GM19438 (cell line): ENCODE measurements at regions not wholly inside any gene's neighbourhood (a gene's known extent, or its start where the extent isn't known, plus 50 kb on each side); places are given as distances from the start of the nearest gene placed in this dataset.
"Not testable (repeated sequence)": the region's sequence is repeated elsewhere in the genome, so short reads cannot be mapped to it uniquely, and the experiment has no call there.

Source experiments
- ATAC-seq: cut with Tn5 transposase; IDR thresholded peaks from one replicate; pipeline ENCODE4 v1.9.1; 2021; ENCODE audit warnings: low read depth; ENCODE audit not compliant: unreplicated experiment

DNA sequence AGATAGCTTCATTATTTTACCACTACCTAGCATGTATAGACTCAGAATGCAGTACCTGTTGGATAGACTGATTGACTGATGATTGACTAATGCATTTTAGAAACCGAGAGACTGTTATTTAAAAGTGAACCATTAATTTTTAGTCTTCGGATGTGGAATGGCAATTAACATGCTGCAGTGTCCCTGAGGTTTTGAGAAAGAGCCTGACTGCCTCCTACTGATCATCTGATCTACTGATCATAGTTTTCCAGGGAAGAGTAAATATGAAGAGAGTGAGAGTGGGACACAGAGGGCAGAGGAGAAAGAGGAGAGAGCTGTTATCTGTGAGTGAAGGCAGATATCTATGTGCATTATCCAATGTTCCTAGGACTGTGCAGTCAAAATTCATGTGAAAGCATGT is 764.7 kb downstream of the TRIML1 start:
- no peak for ATAC-seq

- no peak for ATAC-seq
Measured at GRCh38 chr4:188904617-188905016, 765.4 kb downstream of the TRIML1 start.

- no peak for ATAC-seq
Measured at GRCh38 chr4:188905248-188905647, 766.0 kb downstream of the TRIML1 start.

- ATAC-seq, result no peak
Measured at GRCh38 chr4:188911199-188911598, 772.0 kb downstream of the TRIML1 start.

GRCh38 chr4:188911707-188912106 is 772.5 kb downstream of the TRIML1 start:
- no peak for ATAC-seq

DNA sequence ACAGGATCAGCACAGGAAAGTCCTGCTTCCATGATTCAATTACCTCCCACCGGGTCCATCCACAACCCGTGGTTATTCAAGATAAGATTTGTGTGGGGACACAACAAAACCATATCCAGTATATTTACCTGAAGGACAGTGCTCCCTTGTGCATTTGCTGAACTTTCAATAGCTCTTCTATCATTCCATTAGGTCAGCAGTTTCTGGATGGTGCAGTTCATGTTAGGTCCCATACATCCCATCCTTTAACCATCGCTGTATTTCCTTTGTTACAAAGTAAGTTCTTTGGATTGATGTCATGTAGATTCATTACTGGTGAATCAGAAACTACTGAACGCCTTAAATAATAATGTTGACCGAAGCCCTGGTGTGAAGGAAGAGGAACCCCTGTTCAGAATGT is 775.9 kb downstream of the TRIML1 start:
- ATAC-seq, result no peak

- ATAC-seq, result no peak
Measured at GRCh38 chr4:188918787-188919186, 779.5 kb downstream of the TRIML1 start.

- ATAC-seq, result no peak
Measured at GRCh38 chr4:188930822-188931221, 791.6 kb downstream of the TRIML1 start.

GRCh38 chr4:188934320-188934962 is 795.2 kb downstream of the TRIML1 start:
- ATAC-seq, result no peak

DNA sequence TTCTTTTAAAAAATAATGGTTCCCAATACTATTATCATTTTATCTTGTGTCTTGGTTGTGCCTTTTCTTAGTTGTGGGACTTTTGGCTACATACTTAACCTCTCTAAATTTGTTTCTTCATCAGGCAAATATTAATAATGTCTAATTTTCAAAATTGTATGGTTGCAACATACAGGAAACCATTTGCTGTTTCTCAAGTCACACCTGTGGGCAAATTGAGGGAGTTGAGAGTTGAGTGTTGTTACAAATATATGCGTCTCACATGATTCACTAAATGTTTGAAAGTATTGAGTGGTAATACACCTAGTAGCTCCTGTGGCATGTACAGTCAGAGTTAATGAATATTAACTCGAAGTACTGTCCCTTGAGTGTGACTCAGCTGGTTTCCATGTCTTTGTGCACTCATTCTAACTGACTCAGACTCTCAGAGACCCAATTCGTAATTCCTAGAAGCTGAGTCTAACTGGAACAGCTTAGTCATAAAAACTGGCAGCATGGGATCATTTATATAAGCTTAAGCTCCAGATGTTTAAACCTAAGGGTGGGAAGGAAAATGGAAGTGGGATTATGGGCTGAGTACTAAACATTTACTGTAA is 802.4 kb downstream of the TRIML1 start:
- no peak for ATAC-seq

DNA sequence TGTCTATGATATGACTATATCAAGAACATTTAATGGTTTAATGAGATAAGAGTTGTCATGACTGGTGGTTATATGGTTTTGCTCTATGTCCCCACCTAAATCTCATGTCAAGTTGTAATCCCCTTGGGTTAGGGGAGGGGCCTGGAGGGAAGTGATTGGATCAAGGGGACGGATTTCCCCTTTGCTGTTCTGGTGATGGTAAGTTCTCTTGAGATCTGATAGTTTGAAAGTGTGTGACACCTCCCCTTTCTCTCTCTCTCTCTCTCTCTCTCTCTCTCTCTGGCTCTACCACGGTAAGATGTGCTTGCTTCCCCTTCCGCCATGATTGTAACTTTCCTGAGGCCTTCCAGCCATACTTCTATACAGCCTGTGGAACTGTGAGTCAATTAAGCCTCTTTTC is 803.4 kb downstream of the TRIML1 start:
- ATAC-seq, result no peak

GRCh38 chr4:188949596-188949995 is 810.4 kb downstream of the TRIML1 start:
- no peak for ATAC-seq

DNA sequence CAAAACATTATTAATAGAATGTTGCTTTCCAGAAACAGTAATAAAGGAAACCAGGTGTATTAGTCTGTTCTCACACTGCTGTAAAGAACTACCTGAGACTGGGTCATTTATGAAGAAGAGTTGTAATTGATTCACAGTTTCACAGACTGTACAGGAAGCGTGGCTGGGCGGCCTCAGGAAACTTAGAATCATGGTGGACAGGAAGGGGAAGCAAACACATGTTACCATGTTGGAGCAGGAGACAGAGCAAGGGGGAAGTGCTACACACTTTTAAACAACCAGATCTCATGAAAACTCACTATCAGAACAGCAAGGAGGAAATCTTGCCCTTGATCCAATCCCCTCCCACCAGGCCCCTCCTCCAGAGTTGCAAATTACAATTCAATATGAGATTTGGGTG is 815.8 kb downstream of the TRIML1 start:
- ATAC-seq, result no peak

GRCh38 chr4:188956566-188956965 is 817.3 kb downstream of the TRIML1 start:
- no peak for ATAC-seq

DNA sequence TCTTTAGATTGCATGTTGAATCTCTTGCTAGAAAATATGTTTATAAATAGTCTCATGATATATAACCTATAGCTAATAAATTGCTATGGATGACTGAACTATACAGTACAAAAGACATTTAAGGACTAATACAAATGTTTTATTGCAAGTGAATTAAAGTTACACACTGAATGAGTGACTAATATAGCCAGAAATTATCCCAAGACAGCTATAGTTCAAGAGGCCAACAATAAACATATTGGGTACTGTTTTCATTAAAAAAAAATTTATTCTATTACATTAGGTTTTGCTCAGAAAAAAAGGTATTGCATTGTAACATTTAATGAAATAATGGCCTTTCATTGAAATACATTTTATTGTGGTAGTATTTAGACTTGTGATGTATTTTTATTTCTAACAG is 819.1 kb downstream of the TRIML1 start:
- no peak for ATAC-seq

- ATAC-seq, result no peak
Measured at GRCh38 chr4:188959424-188959823, 820.2 kb downstream of the TRIML1 start.

GRCh38 chr4:188960411-188961093 is 821.3 kb downstream of the TRIML1 start:
- no peak for ATAC-seq

DNA sequence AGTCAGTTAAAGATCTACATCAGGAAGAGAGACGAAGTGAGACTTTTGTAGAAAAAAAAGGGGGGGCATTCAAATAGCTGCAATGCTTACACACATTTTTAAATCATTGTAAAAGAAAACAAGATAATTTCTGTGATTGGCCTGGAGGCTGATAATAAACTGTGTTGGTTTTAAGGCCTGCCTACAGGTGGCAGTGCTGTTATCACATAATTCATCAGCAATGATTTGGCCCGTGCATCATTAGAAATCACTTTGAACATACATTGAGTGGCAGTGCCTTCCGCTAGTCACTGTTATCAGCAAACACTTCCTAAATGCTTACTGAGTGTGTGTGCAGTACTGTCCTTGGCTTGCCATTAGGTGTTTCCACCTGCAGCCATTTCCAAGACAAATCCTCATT is 831.9 kb downstream of the TRIML1 start:
- ATAC-seq, result no peak

- no peak for ATAC-seq
Measured at GRCh38 chr4:188975271-188975670, 836.0 kb downstream of the TRIML1 start.

GRCh38 chr4:188976644-188977115 is 837.4 kb downstream of the TRIML1 start:
- ATAC-seq, result no peak

DNA sequence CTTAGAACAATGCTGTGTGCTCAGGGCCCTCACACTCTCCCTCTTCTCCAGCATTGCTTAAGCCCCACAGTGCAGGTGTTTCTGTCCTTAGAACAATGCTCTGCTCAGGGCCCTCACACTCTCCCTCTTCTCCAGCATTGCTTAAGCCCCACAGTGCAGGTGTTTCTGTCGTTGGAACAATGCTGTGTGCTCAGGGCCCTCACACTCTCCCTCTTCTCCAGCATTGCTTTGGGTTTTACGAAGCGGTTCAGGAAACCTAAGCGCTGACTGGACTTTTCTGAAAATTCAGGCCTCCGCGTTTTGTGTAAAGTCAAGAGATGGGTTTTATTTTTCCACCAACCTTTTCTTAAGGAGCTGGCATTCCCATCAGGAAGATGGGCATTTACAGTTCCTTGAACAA is 838.0 kb downstream of the TRIML1 start:
- ATAC-seq, result not testable (repeated sequence)

- no peak for ATAC-seq
Measured at GRCh38 chr4:188984518-188984917, 845.3 kb downstream of the TRIML1 start.
